Testis (tissue), 2 donors: ENCODE measurements at regions not wholly inside any gene's neighbourhood (a gene's known extent, or its start where the extent isn't known, plus 50 kb on each side); places are given as distances from the start of the nearest gene placed in this dataset.

ENCODE experiments used
- DNase-seq: peaks from one replicate; pipeline ENCODE4 v3.0.0-alpha.2; 2019
- H3K27ac ChIP-seq, 2 donors: fragments of 200-600 bp; sonication (generic); one replicate each; pipeline ENCODE4 v1.5.1; 2019
- H3K27me3 ChIP-seq: fragments of 200-600 bp; sonication (generic); one replicate; pipeline ENCODE4 v1.5.1; 2019
- H3K36me3 ChIP-seq: fragments of 200-600 bp; sonication (generic); one replicate; pipeline ENCODE4 v1.5.1; 2017; ENCODE audit warnings: low read depth; ENCODE audit errors: missing control alignments
- H3K4me1 ChIP-seq: fragments of 200-600 bp; sonication (generic); one replicate; pipeline ENCODE4 v1.5.1; 2019
- H3K4me3 ChIP-seq, 2 donors: fragments of 200-600 bp; sonication (generic); one replicate each; pipeline ENCODE4 v1.5.1; 2017 to 2019
- H3K9me3 ChIP-seq: fragments of 200-600 bp; sonication (generic); one replicate; pipeline ENCODE4 v1.5.1; 2017
- POLR2A ChIP-seq: fragments of 450-650 bp; IDR thresholded peaks from one replicate; pipeline ENCODE4 v1.6.1; 2017; ENCODE audit warnings: antibody characterized with exemption, mild to moderate bottlenecking, moderate library complexity
- WGBS, 2 donors: methylation state at CpG; one replicate each; pipeline ENCODE4 v1.1.5; 2018; 5-methylcytosine and 5-hydroxymethylcytosine counted together
- intact Hi-C: fragments of 100-400 bp; cut with DNase I; formaldehyde crosslinking; loops from one replicate; pipeline ENCODE4 v1.15.1; 2023; ENCODE audit warnings: low total_unique reads
- TF ChIP-seq, protein P1 (sequence below), 3 experiments: fragments of 450-650 bp in 2 of 3; fragments of 200-600 bp in 1 of 3; sonication (generic) in 1 of 3; IDR thresholded peaks; one replicate each; pipeline ENCODE4 v1.5.1; 2016 to 2019; ENCODE audit warnings: antibody characterized with exemption in 3 of 3, mild to moderate bottlenecking in 2 of 3, moderate library complexity in 1 of 3

DNA sequence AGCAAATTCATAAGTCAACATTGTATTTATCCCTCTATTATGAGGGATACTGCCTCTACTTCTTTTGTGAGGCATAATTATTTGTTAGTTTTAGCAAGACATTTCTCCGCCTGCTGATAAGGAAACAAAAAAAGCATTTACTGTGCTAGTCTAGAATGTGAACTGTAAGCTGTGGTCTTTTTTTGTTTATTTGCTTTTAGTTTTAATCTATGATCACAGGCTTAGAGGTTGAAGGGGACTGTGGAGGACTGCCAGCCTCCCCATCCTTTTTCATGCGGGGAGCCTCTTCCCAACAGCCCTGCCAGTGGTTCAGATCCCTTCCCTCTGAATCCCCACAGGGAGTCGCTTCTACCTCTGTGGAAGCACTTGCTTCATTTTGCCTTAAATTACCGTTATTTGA, 331.0 kb upstream of the ROPN1 start:
- H3K4me1 ChIP-seq, result peaks cover 17% of the 10 kb centered on the region
- H3K9me3 ChIP-seq, result no peaks in the 10 kb centered on the region
- no peaks in the 10 kb centered on the region for H3K27me3 ChIP-seq
- no peaks in the 10 kb centered on the region for H3K36me3 ChIP-seq
- WGBS, 2 donors, result 49 to 57% methylated on average over 4 of the region's 4 CpGs
- peak overlapping the region; percentile 55 to 60 for H3K27ac ChIP-seq
- no peak for DNase-seq
- intact Hi-C loops, result no loop called here
- TF ChIP-seq, protein P1, sequence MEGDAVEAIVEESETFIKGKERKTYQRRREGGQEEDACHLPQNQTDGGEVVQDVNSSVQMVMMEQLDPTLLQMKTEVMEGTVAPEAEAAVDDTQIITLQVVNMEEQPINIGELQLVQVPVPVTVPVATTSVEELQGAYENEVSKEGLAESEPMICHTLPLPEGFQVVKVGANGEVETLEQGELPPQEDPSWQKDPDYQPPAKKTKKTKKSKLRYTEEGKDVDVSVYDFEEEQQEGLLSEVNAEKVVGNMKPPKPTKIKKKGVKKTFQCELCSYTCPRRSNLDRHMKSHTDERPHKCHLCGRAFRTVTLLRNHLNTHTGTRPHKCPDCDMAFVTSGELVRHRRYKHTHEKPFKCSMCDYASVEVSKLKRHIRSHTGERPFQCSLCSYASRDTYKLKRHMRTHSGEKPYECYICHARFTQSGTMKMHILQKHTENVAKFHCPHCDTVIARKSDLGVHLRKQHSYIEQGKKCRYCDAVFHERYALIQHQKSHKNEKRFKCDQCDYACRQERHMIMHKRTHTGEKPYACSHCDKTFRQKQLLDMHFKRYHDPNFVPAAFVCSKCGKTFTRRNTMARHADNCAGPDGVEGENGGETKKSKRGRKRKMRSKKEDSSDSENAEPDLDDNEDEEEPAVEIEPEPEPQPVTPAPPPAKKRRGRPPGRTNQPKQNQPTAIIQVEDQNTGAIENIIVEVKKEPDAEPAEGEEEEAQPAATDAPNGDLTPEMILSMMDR (IDR thresholded peaks at IDR 0.05), result no peak
- TF ChIP-seq POLR2A, result no peak
- no peak overlapping the region for H3K4me3 ChIP-seq

DNA sequence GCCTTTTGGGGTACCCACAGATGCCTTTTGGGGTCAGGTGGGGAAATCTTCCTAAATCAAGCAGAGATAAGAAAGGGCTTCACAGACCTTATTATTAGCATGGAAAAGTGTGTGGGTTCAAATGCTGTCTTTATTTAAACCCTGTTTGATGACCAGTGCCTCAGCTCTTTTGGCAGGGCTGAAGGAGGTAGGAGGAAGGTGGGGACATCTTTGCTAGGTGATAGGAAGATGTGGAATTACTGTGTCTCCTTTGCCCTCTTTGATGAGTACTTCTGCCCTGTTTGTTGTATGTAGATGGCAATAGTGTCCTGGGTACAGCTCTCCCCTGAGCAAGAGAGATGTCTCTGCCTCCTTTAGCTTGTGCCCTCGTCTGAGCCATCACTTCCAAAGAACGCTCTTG, 333.3 kb upstream of the ROPN1 start:
- Histone ChIP-seq H3K36me3 (no peaks in the 10 kb centered on the region), H3K9me3 (no peaks in the 10 kb centered on the region), H3K27ac (no peak overlapping the region), H3K4me3 (no peak overlapping the region), H3K27me3 (no peaks in the 10 kb centered on the region), H3K4me1 (peaks cover 17% of the 10 kb centered on the region)
- 83 to 96% methylated on average over 2 of the region's 2 CpGs for WGBS, 2 donors
- intact Hi-C loops, result no loop called here
- no peak for DNase-seq
- TF ChIP-seq, protein P1 (IDR thresholded peaks at IDR 0.05), result no peak
- TF ChIP-seq POLR2A, result no peak

DNA sequence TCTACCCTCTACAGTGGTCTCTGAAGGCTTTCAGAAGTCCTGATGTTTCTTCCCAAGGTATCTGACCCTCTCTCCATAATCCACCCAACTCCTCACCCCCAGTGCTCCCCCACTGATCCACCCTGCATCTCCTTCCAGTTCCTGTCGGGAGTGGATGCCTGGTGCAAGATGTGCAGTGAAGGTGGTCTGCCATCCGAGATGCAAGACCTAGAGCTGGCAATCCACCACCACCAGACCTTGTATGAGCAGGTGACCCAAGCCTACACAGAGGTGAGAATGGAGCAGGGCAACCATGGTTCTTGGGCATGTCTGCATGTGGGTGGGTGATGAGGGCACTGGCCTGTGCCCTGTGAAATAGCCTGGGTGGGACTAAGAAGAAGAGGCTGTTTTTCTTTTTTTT, 337.8 kb upstream of the ROPN1 start:
- WGBS, 2 donors, result 91 to 95% methylated on average over 2 of the region's 2 CpGs

DNA sequence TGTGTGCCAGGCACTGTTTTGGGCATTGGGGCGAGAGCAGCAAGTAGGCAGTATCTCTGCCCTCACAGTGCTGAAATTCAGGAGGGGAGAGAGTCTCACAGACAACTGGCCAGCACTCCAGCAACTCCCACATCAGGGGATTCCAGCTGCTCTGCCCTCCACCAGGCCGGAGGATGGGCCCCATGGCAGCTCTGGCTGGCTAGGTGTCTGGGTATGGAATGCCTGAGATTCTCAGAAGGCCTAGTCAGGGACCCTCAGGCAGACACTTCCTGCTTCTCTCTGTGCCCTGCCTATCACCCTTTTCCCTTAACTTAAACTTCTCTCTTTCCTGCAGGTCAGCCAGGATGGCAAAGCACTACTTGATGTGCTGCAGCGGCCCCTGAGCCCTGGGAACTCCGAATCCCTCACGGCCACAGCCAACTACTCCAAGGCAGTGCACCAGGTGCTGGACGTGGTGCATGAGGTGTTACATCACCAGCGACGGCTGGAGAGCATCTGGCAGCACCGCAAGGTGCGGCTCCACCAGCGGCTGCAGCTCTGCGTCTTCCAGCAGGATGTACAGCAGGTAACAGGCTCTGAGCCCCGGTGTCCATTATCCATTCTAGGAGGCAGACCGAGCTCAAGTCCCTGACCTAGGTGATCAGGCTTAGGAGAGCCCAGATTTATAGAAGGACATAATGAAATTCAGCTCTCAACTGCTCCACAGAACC, 342.2 kb upstream of the ROPN1 start:
- intact Hi-C loops, result no loop called here
- WGBS, 2 donors, result 90 to 92% methylated on average over 12 to 14 of the region's 14 CpGs

More for the DNA sequence above, 337.8 kb upstream of the ROPN1 start:
- no peak for DNase-seq
- no peak for TF ChIP-seq POLR2A
- TF ChIP-seq, protein P1 (IDR thresholded peaks at IDR 0.05), result no peak
- Histone ChIP-seq H3K9me3 (no peaks in the 10 kb centered on the region), H3K27ac (no peak overlapping the region), H3K4me1 (no peaks in the 10 kb centered on the region), H3K36me3 (no peaks in the 10 kb centered on the region), H3K4me3 (no peak overlapping the region), H3K27me3 (no peaks in the 10 kb centered on the region)
- intact Hi-C loops, result no loop called here

More for the DNA sequence above, 342.2 kb upstream of the ROPN1 start:
- Histone ChIP-seq H3K27me3 (no peaks in the 10 kb centered on the region), H3K9me3 (no peaks in the 10 kb centered on the region), H3K4me1 (no peaks in the 10 kb centered on the region), H3K36me3 (no peaks in the 10 kb centered on the region), H3K4me3 (no peak overlapping the region), H3K27ac (no peak overlapping the region)
- TF ChIP-seq, protein P1 (IDR thresholded peaks at IDR 0.05), result no peak
- no peak for DNase-seq
